SKM-1 treated with dmso at 0.1 percent for 144 hours (cell line): ENCODE measurements at regions not wholly inside any gene's neighbourhood (a gene's known extent, or its start where the extent isn't known, plus 50 kb on each side); places are given as distances from the start of the nearest gene placed in this dataset.
A peak's percentile ranks its signal among the peaks of the same experiment; 100 is the strongest.

Experiments
- DNase-seq: peaks from one replicate; lab custom pipeline; 2025; ENCODE audit not compliant: unreplicated experiment; lab: John Stamatoyannopoulos, UW

DNA sequence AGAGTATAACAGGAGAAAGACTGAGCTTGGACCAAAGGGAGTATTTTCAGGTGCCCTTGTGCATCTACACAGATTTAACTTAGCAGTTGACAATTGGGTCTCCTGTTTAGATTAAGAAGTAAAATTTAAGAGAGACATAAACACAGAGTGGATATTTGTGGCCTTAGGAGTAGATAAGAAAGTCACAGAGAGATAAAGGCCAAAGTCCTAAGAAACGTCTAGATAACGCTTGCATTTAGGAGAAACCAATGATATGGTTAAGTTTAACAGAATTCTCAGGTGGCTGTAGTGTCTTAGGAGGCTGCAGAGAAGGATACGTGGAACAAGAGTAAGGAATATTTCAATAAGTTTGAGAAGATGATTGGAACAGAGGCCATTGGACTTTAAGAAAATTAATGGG, 155.0 kb upstream of the DAB2 start:
- no peak for DNase-seq

DNA sequence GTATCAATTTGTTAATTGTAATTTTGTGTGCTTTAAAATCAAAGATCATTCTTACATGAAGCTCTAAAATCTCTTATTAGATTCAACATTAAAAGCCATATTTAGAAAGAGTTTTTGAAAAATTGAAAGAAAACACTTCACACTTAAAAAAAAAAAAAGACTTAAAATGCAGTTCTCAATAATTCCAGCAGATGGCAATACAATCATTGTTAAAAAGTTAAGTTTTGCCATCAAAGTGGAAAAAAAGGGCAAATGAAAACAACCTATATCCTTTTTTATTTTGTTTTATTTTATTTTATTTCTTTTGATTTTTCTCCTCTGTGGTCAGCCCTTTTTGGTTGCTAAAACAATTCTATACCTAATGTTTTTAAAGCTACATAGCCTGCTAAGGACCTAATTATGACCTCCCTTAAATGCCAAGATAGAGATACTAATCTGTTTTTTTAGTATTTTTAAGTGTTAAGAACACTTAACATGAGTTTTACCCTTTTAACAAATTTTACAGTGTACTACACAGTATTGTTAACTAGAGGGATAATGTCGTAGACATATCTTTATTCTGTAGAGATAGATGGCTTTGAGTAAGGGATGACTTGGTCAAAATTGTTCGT, 154.2 kb upstream of the DAB2 start:
- DNase-seq: no peak

DNA sequence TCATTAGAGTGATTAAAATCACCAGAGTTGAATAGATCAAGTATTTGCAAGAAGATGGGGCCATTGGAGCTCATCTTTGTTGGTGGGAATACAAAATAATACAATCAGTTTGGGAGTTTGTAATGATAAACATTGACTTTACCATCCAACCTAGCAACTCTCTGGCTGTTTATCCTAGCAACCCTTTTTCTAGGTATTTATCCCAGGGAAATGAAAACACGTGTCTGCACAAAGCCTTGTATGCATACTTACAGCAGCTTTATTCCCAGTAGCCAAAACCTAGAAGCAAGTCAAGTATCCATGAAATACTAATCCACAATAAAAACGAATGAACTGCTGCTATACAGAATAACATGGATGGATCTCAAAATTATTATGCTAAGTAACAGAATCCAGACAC, 152.7 kb upstream of the DAB2 start:
- no peak for DNase-seq

DNA sequence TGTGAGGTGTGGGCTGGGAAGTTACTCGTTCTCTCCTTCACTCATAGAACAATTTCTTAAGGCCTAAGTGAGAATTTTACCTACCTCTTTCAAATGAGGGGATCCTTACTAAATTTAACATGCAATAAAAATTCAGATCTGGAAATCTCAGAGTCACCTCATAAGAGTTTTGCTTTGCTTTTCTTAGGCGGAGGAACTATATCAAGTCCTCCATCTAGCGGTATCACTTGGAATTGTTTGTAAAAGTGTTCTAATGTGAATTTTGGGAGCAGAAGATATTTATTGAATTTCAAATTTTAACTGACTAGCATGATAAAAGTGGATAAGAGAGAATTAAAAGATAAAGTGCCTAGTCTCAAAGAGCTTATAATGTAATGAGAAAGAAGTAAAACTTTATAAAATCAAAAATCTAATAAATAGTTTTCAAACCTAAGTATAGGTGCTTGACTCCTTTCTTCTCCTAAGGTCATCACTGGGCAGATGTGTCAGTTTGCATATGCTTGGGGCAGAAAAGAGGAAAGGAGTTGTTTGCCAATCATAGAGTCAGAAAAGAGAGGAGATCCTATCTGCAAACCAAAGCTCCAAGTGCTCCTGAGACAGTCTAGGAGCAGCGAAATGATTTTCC, 145.7 kb upstream of the DAB2 start:
- no peak for DNase-seq

DNA sequence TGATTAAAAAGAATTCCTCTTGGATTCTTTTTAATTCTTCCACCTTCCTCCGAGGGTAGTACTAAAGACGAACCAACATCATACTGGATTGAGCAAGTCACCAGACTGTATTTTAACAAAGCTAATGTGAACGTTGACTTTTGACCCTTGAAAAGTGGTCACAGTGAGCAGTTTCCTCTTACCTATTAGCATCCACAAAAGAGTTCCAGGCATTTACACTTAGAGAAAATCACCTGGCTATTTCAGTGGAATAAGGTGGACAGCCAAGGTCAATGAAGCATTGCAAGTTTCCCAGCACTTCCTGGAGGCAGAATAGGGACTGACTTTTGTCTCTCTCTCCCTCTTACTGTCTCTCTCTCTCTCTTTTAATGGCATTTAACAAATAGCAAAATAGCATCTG, 145.1 kb upstream of the DAB2 start:
- no peak for DNase-seq

DNA sequence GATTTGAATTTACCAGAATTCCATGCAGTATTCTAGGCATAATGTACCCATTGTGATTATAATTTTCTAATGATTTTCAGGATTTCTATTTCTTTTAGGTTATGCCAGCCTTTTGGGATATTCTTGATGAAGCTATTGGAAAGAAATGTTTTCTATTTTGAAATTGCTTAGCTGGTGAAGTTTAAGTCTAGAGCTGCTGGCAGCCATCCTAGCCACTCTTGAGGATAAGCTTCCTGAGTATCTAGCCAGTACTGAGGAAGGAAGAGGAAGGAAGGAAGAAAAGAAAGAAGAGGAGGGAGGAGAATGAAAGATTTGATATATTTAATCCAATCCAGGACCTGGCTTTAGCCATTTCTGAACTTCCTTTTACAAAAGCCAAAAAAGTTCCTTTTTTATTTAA, 142.1 kb upstream of the DAB2 start:
- no peak for DNase-seq

DNA sequence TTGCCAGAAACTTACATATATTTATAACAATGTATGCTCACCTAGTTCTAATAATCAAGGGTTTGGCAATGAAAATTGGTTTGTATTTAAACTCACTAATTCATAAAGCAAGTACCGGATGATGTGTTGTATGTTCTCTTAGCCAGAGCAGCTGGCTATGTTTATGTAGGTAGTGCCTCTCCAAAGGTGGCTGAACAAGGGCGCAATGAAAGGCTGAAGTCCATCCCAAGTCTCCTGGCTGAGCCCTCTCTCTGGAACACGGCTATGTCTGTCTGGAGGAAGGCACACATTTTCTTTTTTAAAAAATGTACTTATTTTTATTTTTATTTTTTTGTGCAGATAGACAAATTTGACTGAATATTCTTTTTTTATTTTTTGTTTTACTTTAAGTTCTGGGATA, 141.2 kb upstream of the DAB2 start:
- DNase-seq: no peak

DNA sequence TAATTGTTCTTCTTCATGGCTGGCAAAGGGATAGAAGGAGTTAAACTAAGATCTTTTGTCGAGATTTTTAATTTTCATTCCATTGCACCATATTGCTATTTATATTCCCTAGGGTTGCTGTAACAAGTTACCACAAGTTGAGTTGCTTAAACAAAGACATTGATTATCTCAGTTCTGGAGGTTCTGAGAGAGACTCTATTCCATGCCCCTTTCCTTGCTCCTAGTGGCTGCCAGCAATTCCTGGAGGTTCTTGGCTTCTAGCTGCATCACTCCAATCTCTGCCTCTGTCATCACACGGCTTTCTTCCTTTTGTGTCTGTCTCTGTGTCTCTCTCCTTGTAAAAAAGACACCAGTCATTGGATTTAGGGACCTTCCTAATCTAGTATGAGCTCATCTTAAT, 136.6 kb upstream of the DAB2 start:
- no peak for DNase-seq

DNA sequence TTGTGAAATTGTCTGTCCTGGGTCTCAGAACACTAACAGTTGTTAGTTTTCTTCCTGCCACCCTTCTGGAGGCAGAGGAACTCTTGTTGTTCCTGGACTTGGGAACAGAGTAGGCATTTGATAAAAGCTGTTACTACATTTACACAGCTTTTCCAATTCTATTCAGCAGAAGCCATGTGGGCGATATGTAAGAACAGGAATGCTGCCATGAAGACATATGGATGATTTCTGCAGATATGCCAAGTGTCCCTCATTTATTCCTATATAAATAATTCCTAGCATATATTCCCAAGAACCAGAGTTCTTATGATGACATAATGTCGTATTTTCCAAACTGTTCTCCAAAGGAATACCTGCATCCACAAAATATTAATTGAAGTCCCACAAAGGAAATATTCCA, 135.9 kb upstream of the DAB2 start:
- no peak for DNase-seq

DNA sequence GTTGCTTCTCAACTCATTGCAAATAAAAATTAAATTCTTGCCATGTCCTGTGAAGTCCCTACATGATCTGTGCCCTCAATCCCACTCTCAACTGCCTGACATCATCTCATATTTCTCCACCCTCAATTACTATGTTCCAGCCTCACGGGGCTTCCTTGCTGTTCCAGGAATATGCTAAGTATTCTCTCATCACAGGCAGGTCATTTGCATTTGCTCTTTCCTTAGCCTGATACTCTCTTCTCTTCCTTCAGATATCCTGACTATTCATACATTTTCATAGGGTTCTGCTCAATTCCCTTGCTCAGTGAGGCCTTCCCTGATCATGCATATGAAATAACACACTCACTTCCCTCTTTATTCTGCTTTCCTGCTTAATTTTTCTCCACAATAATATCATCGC, 135.1 kb upstream of the DAB2 start:
- DNase-seq: no peak

DNA sequence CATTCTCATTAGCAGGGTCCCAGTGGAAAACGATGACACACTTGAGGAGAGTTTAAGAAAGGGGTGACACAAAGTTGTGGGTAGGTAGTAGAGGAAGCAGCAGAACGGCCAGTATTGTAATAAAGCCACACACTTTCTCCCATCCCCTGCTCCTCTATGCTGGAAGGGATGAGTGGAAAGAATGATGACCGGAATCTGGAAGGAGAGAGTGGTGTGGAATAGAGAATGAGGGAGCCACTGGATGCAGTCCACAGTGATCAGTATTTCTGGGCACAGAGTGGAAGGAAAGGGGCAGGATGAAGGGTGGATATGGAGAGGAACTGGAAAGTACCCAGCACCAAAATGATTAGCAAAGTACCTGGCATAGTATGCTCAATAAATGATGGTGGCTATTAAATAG, 133.8 kb upstream of the DAB2 start:
- no peak for DNase-seq

DNA sequence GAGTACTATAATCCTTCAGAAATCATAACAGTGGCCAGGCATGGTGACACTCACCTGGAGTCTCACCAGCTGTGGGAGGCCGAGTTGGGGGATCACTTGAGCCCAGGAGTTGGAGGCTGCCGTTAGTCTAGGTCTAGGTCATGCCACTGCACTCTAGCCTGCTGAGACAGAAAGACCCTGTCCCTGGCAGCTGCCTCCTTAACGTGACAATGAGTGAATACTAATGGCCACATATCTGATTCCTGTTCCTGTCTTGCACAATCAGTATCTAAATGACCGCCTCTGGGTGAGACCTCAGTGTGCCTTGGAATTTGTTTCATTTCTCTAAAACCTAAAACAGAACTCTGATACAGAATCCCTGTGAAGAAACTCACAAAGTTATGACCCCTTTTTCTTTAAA, 131.0 kb upstream of the DAB2 start:
- DNase-seq: no peak

DNA sequence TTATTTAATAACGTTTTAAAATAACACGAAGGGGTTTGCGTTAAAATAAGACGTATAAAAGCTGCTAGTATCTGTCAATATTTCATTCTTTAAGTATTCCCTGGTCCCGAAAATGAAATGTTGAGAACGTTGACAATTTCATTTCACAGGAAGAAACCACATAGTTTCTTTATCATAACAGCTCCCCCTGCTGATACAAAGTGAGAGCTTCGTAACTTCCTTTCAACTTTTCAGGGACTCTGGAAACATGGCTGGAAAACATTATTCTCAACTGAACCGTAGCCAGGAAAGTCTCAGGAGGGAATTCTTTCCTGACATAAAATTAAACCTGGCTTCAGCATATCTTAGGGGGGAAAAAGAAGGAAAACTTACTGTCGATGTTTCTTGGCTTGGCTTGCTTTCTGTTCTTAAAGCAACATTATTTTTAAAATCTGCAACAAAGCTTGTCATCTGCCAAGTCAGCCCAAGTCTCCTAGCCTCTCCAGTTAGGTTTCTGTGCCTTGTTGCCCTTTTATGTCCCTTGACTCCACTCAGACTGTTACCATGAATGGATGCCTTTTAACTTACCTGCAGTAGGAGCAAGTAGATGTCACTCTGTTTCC, 122.9 kb upstream of the DAB2 start:
- DNase-seq: peak; percentile 29

DNA sequence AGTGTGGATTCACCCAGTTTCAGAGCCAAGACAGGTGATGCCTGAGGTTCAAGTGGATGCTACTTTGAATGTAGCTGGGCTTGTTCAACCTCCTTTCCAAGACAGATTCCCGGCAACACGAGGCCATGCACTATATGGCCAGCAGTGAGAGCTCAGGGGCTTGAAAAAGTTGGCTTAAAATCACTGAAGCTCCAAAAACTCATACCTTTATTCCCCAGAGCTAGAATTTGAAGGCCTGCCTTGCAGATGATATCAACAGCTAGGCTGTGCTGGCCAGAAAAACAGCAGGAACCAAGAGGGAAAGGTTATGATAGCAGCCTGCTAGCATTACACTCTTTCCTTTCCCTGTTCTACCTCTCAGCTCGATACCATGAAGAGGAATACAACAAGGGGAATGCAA, 120.2 kb upstream of the DAB2 start:
- DNase-seq: no peak

DNA sequence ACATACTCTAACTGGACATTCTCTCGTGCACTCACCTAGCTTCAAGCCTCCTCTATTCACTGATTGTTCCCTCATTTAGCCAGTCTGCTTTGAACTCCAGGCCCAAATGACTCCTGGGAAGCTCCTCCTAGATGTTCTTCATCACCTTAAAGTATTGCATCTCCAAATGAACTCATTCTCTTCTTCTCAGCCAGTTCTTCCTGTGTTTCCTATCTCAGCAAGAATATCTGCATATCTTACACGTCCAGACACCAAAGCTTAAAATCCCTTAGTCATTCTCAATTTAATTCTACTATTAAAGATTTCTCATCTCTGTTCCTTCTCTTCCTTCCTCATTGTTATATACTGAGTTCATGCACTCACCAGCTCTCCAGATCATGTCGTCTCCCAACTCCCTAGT, 118.6 kb upstream of the DAB2 start:
- no peak for DNase-seq

DNA sequence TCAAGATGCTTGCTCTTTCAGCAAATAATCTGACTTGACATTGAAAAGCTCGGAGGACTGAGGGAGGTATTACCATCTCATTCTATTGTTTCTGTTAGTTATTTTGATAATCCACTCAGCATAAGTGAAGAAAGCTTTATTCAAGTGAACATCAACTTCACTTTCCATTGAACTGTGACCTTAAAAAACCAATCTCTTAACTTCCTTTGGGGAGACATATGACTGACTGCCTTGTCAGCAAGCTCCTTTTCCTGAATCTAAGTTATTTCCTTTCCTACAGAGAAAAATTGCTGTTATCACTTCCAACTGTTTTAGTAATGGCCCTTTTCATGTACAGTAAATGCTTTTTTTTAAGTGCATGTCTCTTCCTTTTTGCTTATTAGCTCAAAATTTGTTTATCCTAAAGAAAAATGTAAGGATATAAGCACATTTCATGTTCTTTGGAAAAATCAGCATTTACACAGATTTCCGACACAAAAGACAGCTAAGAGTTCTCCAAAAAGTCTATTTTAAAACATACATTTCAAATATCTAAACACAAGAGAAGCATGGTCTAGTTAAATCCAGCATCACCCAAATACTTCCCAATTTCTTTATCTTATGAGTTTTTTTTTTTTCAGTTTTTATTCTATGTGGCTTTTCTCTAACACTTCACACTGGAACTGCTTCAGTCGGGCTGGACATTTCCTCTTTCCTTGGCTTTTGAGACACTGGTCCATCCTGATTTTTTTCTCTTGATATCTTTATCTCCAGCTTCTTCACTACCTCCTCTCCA, 117.9 kb upstream of the DAB2 start:
- no peak for DNase-seq

DNA sequence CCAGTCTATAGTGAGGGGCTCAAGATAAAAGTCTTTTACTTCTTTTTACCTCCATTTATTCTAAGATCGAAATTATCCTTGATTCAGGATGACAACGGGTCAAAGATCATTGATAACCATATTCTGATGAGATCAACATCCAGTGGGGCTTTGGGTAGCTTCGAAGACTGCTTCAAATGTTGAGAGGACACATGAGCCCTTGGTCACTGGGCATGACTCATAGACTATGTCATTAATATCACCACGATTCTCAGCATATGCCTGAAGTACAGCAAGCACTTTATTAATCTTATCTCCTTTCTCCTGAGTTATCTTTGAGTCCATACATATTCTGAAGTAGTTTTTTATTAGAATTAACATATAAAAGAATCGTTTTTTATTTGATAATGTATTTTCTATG, 117.1 kb upstream of the DAB2 start:
- DNase-seq: no peak

DNA sequence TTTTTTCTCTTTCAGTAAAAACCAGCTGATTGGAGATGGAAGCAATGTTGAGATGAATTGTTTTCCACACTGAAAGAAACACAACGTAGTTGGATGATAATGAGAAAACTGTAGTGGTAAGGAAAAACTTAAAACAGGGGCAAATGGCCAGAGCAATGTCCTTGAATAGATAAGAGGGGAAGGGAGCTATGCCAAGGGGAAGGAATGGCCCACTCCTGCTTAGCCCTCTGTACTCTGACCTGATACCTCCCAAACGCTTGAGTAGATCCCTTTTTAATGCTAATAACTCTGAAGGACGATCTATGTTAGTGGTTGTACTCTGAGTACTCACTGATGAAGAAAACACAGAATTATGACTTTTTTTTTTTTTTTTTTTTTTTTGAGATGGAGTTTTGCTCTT, 114.7 kb upstream of the DAB2 start:
- DNase-seq: no peak

DNA sequence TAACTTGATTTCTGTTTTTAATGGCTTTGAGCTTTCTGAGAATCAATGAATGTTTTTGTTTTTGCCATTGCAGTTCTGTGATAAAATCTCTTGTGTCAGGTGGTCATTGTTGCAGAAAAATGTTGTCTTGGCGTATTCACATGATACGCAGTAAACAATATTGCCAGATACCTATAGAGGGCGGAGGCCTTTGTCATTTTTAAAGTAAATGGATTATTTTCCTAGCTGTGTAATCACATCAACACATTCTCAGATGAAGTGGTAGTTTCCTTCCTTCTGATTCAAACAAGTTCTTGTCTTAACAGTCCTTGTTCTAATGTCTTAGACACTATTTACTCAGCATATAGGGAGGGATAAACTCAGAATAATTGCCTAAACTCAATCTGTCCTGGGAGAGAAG, 109.9 kb upstream of the DAB2 start:
- DNase-seq: no peak

DNA sequence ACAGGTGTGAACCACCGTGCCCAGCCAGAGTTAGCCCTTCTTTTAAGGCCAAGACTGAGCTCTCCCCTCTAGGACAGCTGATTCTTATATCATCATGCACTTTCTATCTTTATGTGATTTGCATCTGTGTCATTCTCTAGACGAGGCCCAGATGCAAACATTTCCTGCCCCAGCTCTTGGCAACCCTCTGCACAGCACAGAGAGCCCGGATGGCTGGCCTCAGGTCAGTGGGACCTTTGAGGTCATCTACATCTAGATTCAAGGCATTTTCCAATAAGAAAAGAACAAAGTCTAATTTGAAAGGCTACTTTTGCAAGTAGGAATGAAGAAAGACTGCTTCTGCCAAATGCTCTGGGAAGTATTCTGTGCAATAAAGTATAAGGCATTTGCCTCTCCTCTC, 109.0 kb upstream of the DAB2 start:
- DNase-seq: no peak

DNA sequence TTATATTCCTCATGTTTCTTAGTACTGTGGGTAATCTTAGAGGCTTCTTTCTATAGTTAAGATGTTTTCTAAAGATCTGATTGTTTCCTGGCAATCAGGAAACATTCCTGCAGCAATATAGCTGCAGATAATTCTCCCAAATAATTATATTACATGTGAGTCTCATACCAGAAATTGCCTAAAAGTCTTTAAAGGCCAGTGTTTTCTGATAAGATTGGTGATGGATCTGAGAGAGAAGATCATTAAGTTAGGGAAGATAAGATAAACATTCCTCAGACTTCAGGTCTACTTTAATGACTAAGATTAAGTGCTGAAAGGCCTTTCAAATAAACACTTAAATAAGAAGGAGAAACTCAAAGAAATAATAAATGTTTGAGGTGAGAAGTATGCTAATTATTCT, 107.7 kb upstream of the DAB2 start:
- DNase-seq: no peak

DNA sequence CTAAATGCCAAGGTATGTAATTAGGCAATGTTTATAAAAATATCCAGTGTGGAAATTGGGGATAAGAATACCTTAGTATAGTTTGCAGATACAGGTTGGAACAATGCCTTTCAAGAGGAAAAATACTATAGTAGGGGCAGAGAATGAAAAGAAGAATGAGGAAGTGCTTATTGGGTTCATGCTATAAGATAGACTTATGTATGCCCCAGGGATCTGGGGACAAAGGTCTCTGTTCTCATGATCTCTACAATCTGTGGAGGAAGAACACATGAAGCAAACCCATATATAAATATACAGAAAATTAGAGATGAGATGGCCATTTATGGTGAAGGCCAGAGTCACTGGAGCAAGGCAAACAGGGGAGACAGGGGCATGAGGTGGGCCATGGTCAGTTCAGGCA, 106.5 kb upstream of the DAB2 start:
- no peak for DNase-seq
